IMR-90 (cell line): ENCODE measurements at regions not wholly inside any gene's neighbourhood (a gene's known extent, or its start where the extent isn't known, plus 50 kb on each side); places are given as distances from the start of the nearest gene placed in this dataset.

Experiments
- ATAC-seq: fragments of 200-7000 bp; cut with Tn5 transposase; 2 replicates; pipeline ENCODE4 v1.9.1; 2020; ENCODE audit warnings: low read depth, mild to moderate bottlenecking, moderate library complexity
- BruUV-seq: library from RNA; stranded (reverse); fragments of 400-500 nt; replicated peaks from 2 replicates; lab custom pipeline; 2021; lab: Mats Ljungman, UMichigan
- CTCF ChIA-PET: fragments of 300-600 bp; formaldehyde crosslinking; extraction: SDS; loops from one replicate; lab custom pipeline; 2021; ENCODE audit warnings: antibody characterized with exemption; lab: Yijun Ruan, JAX
- POLR2A ChIA-PET: fragments of 300-600 bp; sonication (Branson Sonifier 250); formaldehyde crosslinking; loops from one replicate; lab custom pipeline; 2022; ENCODE audit warnings: antibody characterized with exemption; ENCODE audit not compliant: unreplicated experiment; lab: Charles Lee
- DNase-seq: peaks from one replicate; pipeline ENCODE4 v3.0.0; 2013
- H2AFZ ChIP-seq: replicated peaks from 2 replicates; pipeline ENCODE3; 2013; ENCODE audit warnings: low read length, mild to moderate bottlenecking; ENCODE audit not compliant: poor library complexity
- H2AK5ac ChIP-seq: 2 replicates; pipeline ENCODE4 v1.6.1; 2013; ENCODE audit warnings: low read depth, low read length, inconsistent platforms
- H2AK9ac ChIP-seq: replicated peaks from 2 replicates; pipeline ENCODE3; 2013; ENCODE audit warnings: mild to moderate bottlenecking, low read depth, low read length, moderate library complexity; ENCODE audit not compliant: poor library complexity
- H2BK120ac ChIP-seq: 2 replicates; pipeline ENCODE4 v1.6.1; 2013; ENCODE audit warnings: low read depth, low read length, inconsistent platforms
- H2BK15ac ChIP-seq: 3 replicates; pipeline ENCODE4 v1.6.1; 2013; ENCODE audit warnings: low read depth, low read length, inconsistent platforms
- H2BK20ac ChIP-seq: 2 replicates; pipeline ENCODE4 v1.6.1; 2013; ENCODE audit warnings: low read depth, mild to moderate bottlenecking, inconsistent platforms, low read length, moderate library complexity
- H2BK5ac ChIP-seq: 2 replicates; pipeline ENCODE4 v1.6.1; 2013; ENCODE audit warnings: mild to moderate bottlenecking, low read depth, low read length, inconsistent platforms; ENCODE audit not compliant: poor library complexity, severe bottlenecking
- H3K14ac ChIP-seq: replicated peaks from 2 replicates; pipeline ENCODE4 v1.6.1; 2013; ENCODE audit warnings: low read depth, low read length, inconsistent platforms
- H3K18ac ChIP-seq: 2 replicates; pipeline ENCODE4 v1.6.1; 2013; ENCODE audit warnings: low read depth, low read length, control low read depth
- H3K23ac ChIP-seq: 2 replicates; pipeline ENCODE4 v1.6.1; 2013; ENCODE audit warnings: low read depth, low read length, inconsistent platforms
- H3K27ac ChIP-seq: 2 replicates; pipeline ENCODE4 v1.5.1; 2013; ENCODE audit warnings: mild to moderate bottlenecking, control low read depth, low read length; ENCODE audit not compliant: insufficient read depth
- H3K27me3 ChIP-seq: 2 replicates; pipeline ENCODE4 v1.6.1; 2013; ENCODE audit warnings: low read length; ENCODE audit not compliant: control insufficient read depth, insufficient read depth
- H3K36me3 ChIP-seq: 2 replicates; pipeline ENCODE4 v1.6.1; 2013; ENCODE audit warnings: low read length, mixed read lengths; ENCODE audit not compliant: control insufficient read depth, insufficient read depth
- H3K4ac ChIP-seq: 2 replicates; pipeline ENCODE4 v1.6.1; 2013; ENCODE audit warnings: low read depth, low read length, inconsistent platforms
- H3K4me1 ChIP-seq: 2 replicates; pipeline ENCODE4 v1.6.1; 2013; ENCODE audit warnings: low read length, mixed read lengths; ENCODE audit not compliant: control insufficient read depth, insufficient read depth
- H3K4me2 ChIP-seq: 2 replicates; pipeline ENCODE4 v1.6.1; 2013; ENCODE audit warnings: low read depth, mild to moderate bottlenecking, control low read depth, low read length, moderate library complexity
- H3K4me3 ChIP-seq: 2 replicates; pipeline ENCODE4 v1.5.1; 2013; ENCODE audit warnings: low read depth, mild to moderate bottlenecking, control low read depth, low read length, moderate library complexity; ENCODE audit not compliant: insufficient read depth
- H3K56ac ChIP-seq: 2 replicates; pipeline ENCODE4 v1.6.1; 2013; ENCODE audit warnings: low read length, inconsistent platforms; ENCODE audit not compliant: insufficient read depth; ENCODE audit errors: extremely low read depth
- H3K79me1 ChIP-seq, 2 experiments: 2 replicates each; pipeline ENCODE4 v1.6.1; 2013; ENCODE audit warnings: low read length in 2 of 2, inconsistent platforms in 1 of 2, low read depth in 1 of 2
- H3K9ac ChIP-seq: 2 replicates; pipeline ENCODE4 v1.6.1; 2013; ENCODE audit warnings: low read depth, low read length, control low read depth
- H3K9me1 ChIP-seq: 2 replicates; pipeline ENCODE4 v1.6.1; 2013; ENCODE audit warnings: low read length, inconsistent platforms; ENCODE audit not compliant: insufficient read depth
- H3K9me3 ChIP-seq: 2 replicates; pipeline ENCODE4 v1.6.1; 2013; ENCODE audit warnings: low read length; ENCODE audit not compliant: control insufficient read depth, insufficient read depth
- H4K20me1 ChIP-seq: 2 replicates; pipeline ENCODE4 v1.6.1; 2013; ENCODE audit warnings: low read length, inconsistent platforms; ENCODE audit not compliant: insufficient read depth
- H4K5ac ChIP-seq: 2 replicates; pipeline ENCODE4 v1.6.1; 2013; ENCODE audit warnings: mild to moderate bottlenecking, low read depth, low read length, control low read depth
- H4K8ac ChIP-seq, 2 experiments: 2 replicates each; pipeline ENCODE4 v1.6.1; 2013; ENCODE audit warnings: low read depth in 2 of 2, low read length in 2 of 2, control low read depth in 1 of 2, inconsistent platforms in 1 of 2
- H4K91ac ChIP-seq: 2 replicates; pipeline ENCODE4 v1.6.1; 2013; ENCODE audit warnings: low read depth, low read length, inconsistent platforms; ENCODE audit not compliant: insufficient read depth
- CEBPB ChIP-seq: IDR thresholded peaks from 2 replicates; pipeline ENCODE4 v1.6.1; 2012; ENCODE audit warnings: low read depth, low read length, improper control_type of control experiment
- CHD1 ChIP-seq: IDR thresholded peaks from 2 replicates; pipeline ENCODE4 v1.6.1; 2012; ENCODE audit warnings: low read depth, low read length, improper control_type of control experiment
- CTCF ChIP-seq: conservative IDR thresholded peaks from 2 replicates; pipeline ENCODE4 v1.5.1; 2012; ENCODE audit warnings: mild to moderate bottlenecking, low read depth, low read length, improper control_type of control experiment
- MAFK ChIP-seq: IDR thresholded peaks from 2 replicates; pipeline ENCODE4 v1.6.1; 2012; ENCODE audit warnings: low read depth, low read length, improper control_type of control experiment
- MAZ ChIP-seq: IDR thresholded peaks from 2 replicates; pipeline ENCODE4 v1.6.1; 2012; ENCODE audit warnings: low read depth, mild to moderate bottlenecking, low read length, improper control_type of control experiment, moderate library complexity, borderline replicate concordance
- MXI1 ChIP-seq: IDR thresholded peaks from 2 replicates; pipeline ENCODE4 v1.6.1; 2012; ENCODE audit warnings: low read depth, mild to moderate bottlenecking, low read length, moderate library complexity, borderline replicate concordance
- NFE2L2 ChIP-seq: fragments of 150-350 bp; IDR thresholded peaks from 2 replicates; pipeline ENCODE4 v1.6.1; 2016; ENCODE audit warnings: low read depth, mild to moderate bottlenecking, low read length
- POLR2A ChIP-seq: IDR thresholded peaks from 2 replicates; pipeline ENCODE4 v1.6.1; 2012; ENCODE audit warnings: mild to moderate bottlenecking, low read depth, low read length
- RAD21 ChIP-seq: IDR thresholded peaks from 2 replicates; pipeline ENCODE4 v1.6.1; 2012; ENCODE audit warnings: low read length, improper control_type of control experiment
- RCOR1 ChIP-seq: IDR thresholded peaks from 2 replicates; pipeline ENCODE4 v1.6.1; 2012; ENCODE audit warnings: mild to moderate bottlenecking, low read length, improper control_type of control experiment; ENCODE audit not compliant: insufficient replicate concordance
- RFX5 ChIP-seq: IDR thresholded peaks from 2 replicates; pipeline ENCODE4 v1.8.0; 2012; ENCODE audit warnings: low read depth, mild to moderate bottlenecking, low read length, moderate library complexity
- SMC3 ChIP-seq: fragments of 150-350 bp; IDR thresholded peaks from 2 replicates; pipeline ENCODE4 v1.6.1; 2016; ENCODE audit warnings: low read depth, mild to moderate bottlenecking, antibody characterized with exemption, low read length, moderate library complexity
- USF2 ChIP-seq: fragments of 150-350 bp; IDR thresholded peaks from 2 replicates; pipeline ENCODE4 v1.6.1; 2017; ENCODE audit warnings: mild to moderate bottlenecking, antibody characterized with exemption, low read length, low read depth
- dilution Hi-C: fragments of 300-500 bp; cut with HindIII; formaldehyde crosslinking; loops from one replicate; pipeline ENCODE4 v1.14.3; 2018; ENCODE audit warnings: low sequenced_read_pairs; ENCODE audit not compliant: unreplicated experiment
- in situ Hi-C: fragments of 300-500 bp; cut with MboI; formaldehyde crosslinking; loops from 3 replicates; pipeline ENCODE4 v1.14.3; 2019; ENCODE audit warnings: low sequenced_read_pairs, inconsistent platforms, mixed read lengths
- intact Hi-C: fragments of 100-400 bp; cut with micrococcal nuclease; formaldehyde crosslinking; loops from 2 replicates; pipeline ENCODE4 v1.10.0; 2022
- TF ChIP-seq, protein P1 (sequence below): fragments of 150-350 bp; IDR thresholded peaks from 2 replicates; pipeline ENCODE4 v1.6.1; 2016; ENCODE audit warnings: low read depth, mild to moderate bottlenecking, low read length, moderate library complexity, borderline replicate concordance

- Histone ChIP-seq H3K9me1 (no peaks in the 10 kb centered on the region), H2BK15ac (no peak overlapping the region), H3K9ac (no peak overlapping the region), H3K9me3 (peaks cover 1% of the 10 kb centered on the region), H4K20me1 (no peaks in the 10 kb centered on the region), H3K4me1 (no peaks in the 10 kb centered on the region), H3K4me2 (no peak overlapping the region), H2BK120ac (no peak overlapping the region), H2AK9ac (no peak overlapping the region), H3K4ac (no peak overlapping the region), H2BK5ac (no peak overlapping the region), H3K4me3 (no peak overlapping the region), H4K8ac (no peak overlapping the region), H2AK5ac (no peak overlapping the region), H3K79me1 (no peaks in the 10 kb centered on the region), H3K36me3 (no peaks in the 10 kb centered on the region), H3K27ac (no peak overlapping the region), H3K23ac (no peak overlapping the region), H3K56ac (no peak overlapping the region), H3K18ac (no peak overlapping the region), H3K27me3 (no peaks in the 10 kb centered on the region), H4K91ac (no peak overlapping the region), H4K5ac (no peak overlapping the region), H2BK20ac (no peak overlapping the region), H2AFZ (no peak overlapping the region), H3K14ac (no peak overlapping the region)
- no peak for ATAC-seq
- POLR2A ChIA-PET: no interaction called here
- intact Hi-C loops (no loop called here), in situ Hi-C loops (no loop called here), dilution Hi-C loops (no loop called here)
- no TSS peak for BruUV-seq
- TF ChIP-seq MXI1: no peak
- TF ChIP-seq RFX5: no peak
- TF ChIP-seq USF2: no peak
- no peak for TF ChIP-seq RCOR1
- TF ChIP-seq, protein P1, sequence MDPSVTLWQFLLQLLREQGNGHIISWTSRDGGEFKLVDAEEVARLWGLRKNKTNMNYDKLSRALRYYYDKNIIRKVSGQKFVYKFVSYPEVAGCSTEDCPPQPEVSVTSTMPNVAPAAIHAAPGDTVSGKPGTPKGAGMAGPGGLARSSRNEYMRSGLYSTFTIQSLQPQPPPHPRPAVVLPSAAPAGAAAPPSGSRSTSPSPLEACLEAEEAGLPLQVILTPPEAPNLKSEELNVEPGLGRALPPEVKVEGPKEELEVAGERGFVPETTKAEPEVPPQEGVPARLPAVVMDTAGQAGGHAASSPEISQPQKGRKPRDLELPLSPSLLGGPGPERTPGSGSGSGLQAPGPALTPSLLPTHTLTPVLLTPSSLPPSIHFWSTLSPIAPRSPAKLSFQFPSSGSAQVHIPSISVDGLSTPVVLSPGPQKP: no peak
- no peak for TF ChIP-seq CHD1
- no peak for TF ChIP-seq POLR2A
- TF ChIP-seq SMC3: no peak
- no peak for TF ChIP-seq MAFK
- no peak for TF ChIP-seq CTCF
- TF ChIP-seq NFE2L2: no peak
- no peak for TF ChIP-seq RAD21
- TF ChIP-seq CEBPB: no peak
- TF ChIP-seq MAZ: no peak
- DNase-seq: no peak
- CTCF ChIA-PET: no interaction called here
Observed at GRCh38 chr4:35644591-35644990, 599.7 kb downstream of the ARAP2 start.
